Neural progenitor cell (in vitro differentiated cells): ENCODE measurements at regions not wholly inside any gene's neighbourhood (a gene's known extent, or its start where the extent isn't known, plus 50 kb on each side); places are given as distances from the start of the nearest gene placed in this dataset.

Experiments used
- EZH2 ChIP-seq: fragments of 200-600 bp; sonication (generic); IDR thresholded peaks from 2 replicates; pipeline ENCODE4 v1.6.1; 2017; ENCODE audit warnings: antibody characterized with exemption, mild to moderate bottlenecking, moderate library complexity
- TF ChIP-seq, protein P1 (sequence below): fragments of 200-600 bp; sonication (generic); IDR thresholded peaks from 2 replicates; pipeline ENCODE4 v1.5.1; 2017; ENCODE audit warnings: antibody characterized with exemption, mild to moderate bottlenecking

DNA sequence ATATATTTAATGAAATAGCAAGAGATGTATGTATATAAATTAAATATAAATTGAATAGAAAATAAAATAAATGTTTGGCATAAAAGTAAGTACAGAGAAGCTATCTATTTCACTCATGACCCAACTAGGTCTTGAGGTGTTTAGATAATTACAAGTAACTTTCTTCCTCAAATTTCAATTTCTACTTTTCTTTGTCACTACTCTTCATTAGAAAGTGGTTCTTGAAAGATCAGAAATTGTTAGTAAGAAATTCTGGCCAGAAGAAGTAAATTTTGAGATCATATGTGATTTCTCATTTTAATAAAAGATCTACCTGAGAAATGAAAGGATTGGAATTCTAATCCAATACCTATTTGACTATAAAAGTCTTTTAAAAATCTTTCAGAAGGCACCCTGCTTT is 126.9 kb downstream of the BTC start:
- TF ChIP-seq, protein P1, sequence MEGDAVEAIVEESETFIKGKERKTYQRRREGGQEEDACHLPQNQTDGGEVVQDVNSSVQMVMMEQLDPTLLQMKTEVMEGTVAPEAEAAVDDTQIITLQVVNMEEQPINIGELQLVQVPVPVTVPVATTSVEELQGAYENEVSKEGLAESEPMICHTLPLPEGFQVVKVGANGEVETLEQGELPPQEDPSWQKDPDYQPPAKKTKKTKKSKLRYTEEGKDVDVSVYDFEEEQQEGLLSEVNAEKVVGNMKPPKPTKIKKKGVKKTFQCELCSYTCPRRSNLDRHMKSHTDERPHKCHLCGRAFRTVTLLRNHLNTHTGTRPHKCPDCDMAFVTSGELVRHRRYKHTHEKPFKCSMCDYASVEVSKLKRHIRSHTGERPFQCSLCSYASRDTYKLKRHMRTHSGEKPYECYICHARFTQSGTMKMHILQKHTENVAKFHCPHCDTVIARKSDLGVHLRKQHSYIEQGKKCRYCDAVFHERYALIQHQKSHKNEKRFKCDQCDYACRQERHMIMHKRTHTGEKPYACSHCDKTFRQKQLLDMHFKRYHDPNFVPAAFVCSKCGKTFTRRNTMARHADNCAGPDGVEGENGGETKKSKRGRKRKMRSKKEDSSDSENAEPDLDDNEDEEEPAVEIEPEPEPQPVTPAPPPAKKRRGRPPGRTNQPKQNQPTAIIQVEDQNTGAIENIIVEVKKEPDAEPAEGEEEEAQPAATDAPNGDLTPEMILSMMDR: no peak
- TF ChIP-seq EZH2: no peak
